ENCODE measurements at regions not wholly inside any gene's neighbourhood (a gene's known extent, or its start where the extent isn't known, plus 50 kb on each side); places are given as distances from the start of the nearest gene placed in this dataset.

GRCh38 chr15:97141871-97142270, 811.4 kb downstream of the NR2F2 start:
- H3K36me3 ChIP-seq (ENCODE audit: control insufficient read depth, insufficient read depth, low read length): no peaks in the 10 kb centered on the region
- H3K27me3 ChIP-seq (ENCODE audit: control insufficient read depth, insufficient read depth, low read length): no peaks in the 10 kb centered on the region
- H3K4me2 ChIP-seq (ENCODE audit: extremely low read depth, insufficient read depth, low read length): no peak overlapping the region
- no peak for DNase-seq (ENCODE audit: low read depth in 2 of 2)
- no peaks in the 10 kb centered on the region for H3K9me3 ChIP-seq (ENCODE audit: control insufficient read depth, insufficient read depth, low read depth, low read length)
- no peaks in the 10 kb centered on the region for H3K4me1 ChIP-seq (ENCODE audit: control insufficient read depth, extremely low read depth, insufficient read depth, low read length)
- H2AFZ ChIP-seq (ENCODE audit: low read length): no peak overlapping the region
- H3K27ac ChIP-seq (ENCODE audit: insufficient read depth, low read length): no peak overlapping the region
- TF ChIP-seq CTCF (conservative IDR thresholded peaks at IDR 0.05 in 1 of 2, IDR thresholded peaks at IDR 0.05 in 1 of 2; ENCODE audit: low read depth in 1 of 2, low read length in 2 of 2): no peak
- TF ChIP-seq EZH2 (IDR thresholded peaks at IDR 0.05; ENCODE audit: low read length, missing control alignments): no peak
- no peaks in the 10 kb centered on the region for H3K79me2 ChIP-seq (ENCODE audit: control insufficient read depth, insufficient read depth, low read length)
- no peak overlapping the region for H3K9ac ChIP-seq (ENCODE audit: insufficient read depth, low read length)
- no peaks in the 10 kb centered on the region for H4K20me1 ChIP-seq (ENCODE audit: control insufficient read depth, extremely low read depth, insufficient read depth, low read length)
- no peak overlapping the region for H3K4me3 ChIP-seq (replicated peaks in 1 of 4; ENCODE audit: control extremely low read depth in 1 of 4, insufficient read depth in 1 of 4, low read depth in 3 of 4, low read length in 4 of 4)

GRCh38 chr15:97143592-97144376, 813.3 kb downstream of the NR2F2 start:
- TF ChIP-seq CTCF (conservative IDR thresholded peaks at IDR 0.05 in 1 of 2, IDR thresholded peaks at IDR 0.05 in 1 of 2; ENCODE audit: low read depth in 1 of 2, low read length in 2 of 2) (no peak), EZH2 (IDR thresholded peaks at IDR 0.05; ENCODE audit: low read length, missing control alignments) (no peak)
- no peaks in the 10 kb centered on the region for H3K4me1 ChIP-seq (ENCODE audit: control insufficient read depth, extremely low read depth, insufficient read depth, low read length)

GRCh38 chr15:97144377-97144711, 813.8 kb downstream of the NR2F2 start:
- DNase-seq (ENCODE audit: low read depth in 2 of 2): no peak
- Histone ChIP-seq H3K4me2 (ENCODE audit: extremely low read depth, insufficient read depth, low read length) (no peak overlapping the region), H3K4me3 (replicated peaks in 1 of 4; ENCODE audit: control extremely low read depth in 1 of 4, insufficient read depth in 1 of 4, low read depth in 3 of 4, low read length in 4 of 4) (no peak overlapping the region), H3K79me2 (ENCODE audit: control insufficient read depth, insufficient read depth, low read length) (no peaks in the 10 kb centered on the region), H4K20me1 (ENCODE audit: control insufficient read depth, extremely low read depth, insufficient read depth, low read length) (no peaks in the 10 kb centered on the region), H3K9ac (ENCODE audit: insufficient read depth, low read length) (no peak overlapping the region), H3K4me1 (ENCODE audit: control insufficient read depth, extremely low read depth, insufficient read depth, low read length) (no peaks in the 10 kb centered on the region), H3K9me3 (ENCODE audit: control insufficient read depth, insufficient read depth, low read depth, low read length) (no peaks in the 10 kb centered on the region), H2AFZ (ENCODE audit: low read length) (no peak overlapping the region), H3K36me3 (ENCODE audit: control insufficient read depth, insufficient read depth, low read length) (no peaks in the 10 kb centered on the region), H3K27ac (ENCODE audit: insufficient read depth, low read length) (no peak overlapping the region), H3K27me3 (ENCODE audit: control insufficient read depth, insufficient read depth, low read length) (no peaks in the 10 kb centered on the region)
- TF ChIP-seq EZH2 (IDR thresholded peaks at IDR 0.05; ENCODE audit: low read length, missing control alignments): no peak
- TF ChIP-seq CTCF (conservative IDR thresholded peaks at IDR 0.05 in 1 of 2, IDR thresholded peaks at IDR 0.05 in 1 of 2; ENCODE audit: low read depth in 1 of 2, low read length in 2 of 2): no peak

More at GRCh38 chr15:97143592-97144376, 813.3 kb downstream of the NR2F2 start:
- Histone ChIP-seq H3K27me3 (ENCODE audit: control insufficient read depth, insufficient read depth, low read length) (no peaks in the 10 kb centered on the region), H3K36me3 (ENCODE audit: control insufficient read depth, insufficient read depth, low read length) (no peaks in the 10 kb centered on the region), H3K9me3 (ENCODE audit: control insufficient read depth, insufficient read depth, low read depth, low read length) (no peaks in the 10 kb centered on the region), H2AFZ (ENCODE audit: low read length) (no peak overlapping the region), H3K9ac (ENCODE audit: insufficient read depth, low read length) (no peak overlapping the region), H3K79me2 (ENCODE audit: control insufficient read depth, insufficient read depth, low read length) (no peaks in the 10 kb centered on the region), H4K20me1 (ENCODE audit: control insufficient read depth, extremely low read depth, insufficient read depth, low read length) (no peaks in the 10 kb centered on the region), H3K4me3 (replicated peaks in 1 of 4; ENCODE audit: control extremely low read depth in 1 of 4, insufficient read depth in 1 of 4, low read depth in 3 of 4, low read length in 4 of 4) (no peak overlapping the region), H3K27ac (ENCODE audit: insufficient read depth, low read length) (no peak overlapping the region), H3K4me2 (ENCODE audit: extremely low read depth, insufficient read depth, low read length) (no peak overlapping the region)
- DNase-seq (ENCODE audit: low read depth in 2 of 2): no peak

Measured in fibroblast of lung (primary cell).